ENCODE measurements at regions not wholly inside any gene's neighbourhood (a gene's known extent, or its start where the extent isn't known, plus 50 kb on each side); places are given as distances from the start of the nearest gene placed in this dataset.

DNA sequence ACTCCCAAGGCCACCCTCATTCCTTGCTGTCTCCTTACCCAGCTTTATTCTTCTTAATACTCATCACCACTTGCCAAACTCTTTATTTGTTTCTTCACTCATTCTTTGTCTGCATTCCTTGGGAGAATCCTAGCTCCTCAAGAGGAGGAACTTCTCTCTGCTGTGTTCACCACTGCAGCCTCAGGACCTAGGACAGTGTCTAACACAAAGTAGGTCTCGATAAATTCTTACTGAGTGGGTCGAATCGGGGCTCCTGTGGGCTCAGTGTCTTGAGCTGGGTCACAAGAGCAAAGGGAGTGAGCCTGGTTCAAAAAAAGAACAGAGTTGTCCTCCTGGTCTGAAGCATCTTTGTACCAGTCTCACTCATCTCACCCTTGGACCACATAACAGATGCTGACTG lies 224.1 kb upstream of the TMEM132C start:
- intact Hi-C loops (cut with micrococcal nuclease), result no loop called here
- Histone ChIP-seq H4K20me1 (ENCODE audit: low read length) (no peaks in the 10 kb centered on the region), H3K9me2 (replicated peaks; ENCODE audit: low read length) (no peaks in the 10 kb centered on the region), H3K27me3 (ENCODE audit: low read length) (peaks cover 49% of the 10 kb centered on the region), H3K79me2 (ENCODE audit: low read length) (no peaks in the 10 kb centered on the region), H3K9me3 (ENCODE audit: low read length) (no peaks in the 10 kb centered on the region), H3F3A (ENCODE audit: low read length, unreplicated experiment) (no peaks in the 10 kb centered on the region), H3K9ac (ENCODE audit: low read length) (no peak overlapping the region), H2AFZ (ENCODE audit: low read length) (no peak overlapping the region), H3K36me3 (ENCODE audit: low read depth, low read length) (no peaks in the 10 kb centered on the region), H3K4me2 (ENCODE audit: low read length) (no peak overlapping the region), H3K27ac (ENCODE audit: low read length) (no peak overlapping the region), H3K4me3 (ENCODE audit: low read length) (no peak overlapping the region), H3K4me1 (ENCODE audit: insufficient read depth, low read length) (no peaks in the 10 kb centered on the region)
- TF ChIP-seq EZH2 (IDR thresholded peaks at IDR 0.05; ENCODE audit: low read length, unreplicated experiment) (no peak), EZH2phosphoT487 (IDR thresholded peaks at IDR 0.05; ENCODE audit: borderline replicate concordance, low read length) (no peak)
- TF ChIP-seq, protein P1, sequence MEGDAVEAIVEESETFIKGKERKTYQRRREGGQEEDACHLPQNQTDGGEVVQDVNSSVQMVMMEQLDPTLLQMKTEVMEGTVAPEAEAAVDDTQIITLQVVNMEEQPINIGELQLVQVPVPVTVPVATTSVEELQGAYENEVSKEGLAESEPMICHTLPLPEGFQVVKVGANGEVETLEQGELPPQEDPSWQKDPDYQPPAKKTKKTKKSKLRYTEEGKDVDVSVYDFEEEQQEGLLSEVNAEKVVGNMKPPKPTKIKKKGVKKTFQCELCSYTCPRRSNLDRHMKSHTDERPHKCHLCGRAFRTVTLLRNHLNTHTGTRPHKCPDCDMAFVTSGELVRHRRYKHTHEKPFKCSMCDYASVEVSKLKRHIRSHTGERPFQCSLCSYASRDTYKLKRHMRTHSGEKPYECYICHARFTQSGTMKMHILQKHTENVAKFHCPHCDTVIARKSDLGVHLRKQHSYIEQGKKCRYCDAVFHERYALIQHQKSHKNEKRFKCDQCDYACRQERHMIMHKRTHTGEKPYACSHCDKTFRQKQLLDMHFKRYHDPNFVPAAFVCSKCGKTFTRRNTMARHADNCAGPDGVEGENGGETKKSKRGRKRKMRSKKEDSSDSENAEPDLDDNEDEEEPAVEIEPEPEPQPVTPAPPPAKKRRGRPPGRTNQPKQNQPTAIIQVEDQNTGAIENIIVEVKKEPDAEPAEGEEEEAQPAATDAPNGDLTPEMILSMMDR (conservative IDR thresholded peaks at IDR 0.05; ENCODE audit: low read depth, low read length), result no peak
- ChIA-PET CTCF (no interaction called here), POLR2A (ENCODE audit: unreplicated experiment) (no interaction called here)
- ATAC-seq (no peak), DNase-seq (no peak)
- no TSS peak for BruUV-seq (replicated peaks)

DNA sequence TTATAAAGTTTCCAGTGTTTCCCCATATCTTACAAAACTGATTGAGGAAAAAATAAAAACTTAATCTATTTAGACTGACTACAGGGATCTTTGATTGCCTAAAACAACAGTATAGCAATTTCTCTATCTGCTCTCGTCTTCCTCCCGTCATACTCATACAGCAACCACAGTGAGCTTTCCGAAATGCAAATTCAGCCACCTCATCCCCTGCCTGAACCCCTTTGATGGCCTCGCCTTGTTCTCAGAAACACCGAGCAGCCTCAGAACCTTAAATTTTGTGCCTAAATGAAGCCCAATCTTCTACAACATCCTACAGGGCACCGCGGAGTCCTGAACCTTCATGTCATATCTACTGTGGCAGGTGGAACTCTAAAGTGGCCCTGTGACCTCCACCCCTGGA lies 223.7 kb upstream of the TMEM132C start:
- CTCF ChIA-PET, result no interaction called here

DNA sequence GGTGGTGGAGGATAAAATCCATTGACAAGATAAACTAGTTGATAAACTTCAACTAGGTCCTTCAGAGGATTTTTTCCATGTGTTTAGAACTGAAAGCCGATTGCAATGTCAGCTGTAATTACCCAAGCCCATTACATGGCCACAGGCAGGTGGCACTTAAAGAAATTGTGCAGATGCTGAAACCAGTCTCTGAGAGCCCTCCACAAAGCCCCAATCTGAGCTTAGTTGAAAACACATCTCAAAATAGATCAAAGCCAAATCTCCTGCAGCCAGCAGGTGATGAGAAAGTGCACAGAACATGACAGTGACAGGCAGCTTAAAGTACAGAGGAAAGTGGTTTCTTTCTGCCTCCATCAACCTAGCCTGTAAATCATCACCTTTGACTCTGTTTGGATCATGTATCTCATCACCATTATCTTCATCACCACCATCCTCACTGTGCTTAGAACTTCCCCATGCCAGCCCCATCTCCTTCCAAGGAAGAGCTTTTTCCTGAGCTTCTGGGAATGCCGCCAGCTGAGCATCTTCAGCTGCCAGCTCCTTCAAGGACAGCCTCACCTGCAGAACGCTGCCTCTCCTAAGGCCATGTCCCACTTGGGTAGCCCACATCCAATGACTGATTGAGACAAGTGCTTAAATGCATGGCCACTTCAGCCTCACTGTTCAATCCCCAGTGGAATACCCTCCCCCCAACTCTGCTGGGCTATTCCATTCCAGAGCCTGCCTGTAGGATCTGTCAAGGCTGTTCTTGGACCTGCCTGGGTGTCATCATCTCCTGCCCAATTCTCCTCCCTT lies 219.5 kb upstream of the TMEM132C start:
- no peaks in the 10 kb centered on the region for H4K20me1 ChIP-seq (ENCODE audit: low read length)
- no peaks in the 10 kb centered on the region for H3F3A ChIP-seq (ENCODE audit: low read length, unreplicated experiment)
- no peaks in the 10 kb centered on the region for H3K9me3 ChIP-seq (ENCODE audit: low read length)
- H3K27me3 ChIP-seq (ENCODE audit: low read length), result peaks cover 76% of the 10 kb centered on the region
- no peaks in the 10 kb centered on the region for H3K36me3 ChIP-seq (ENCODE audit: low read depth, low read length)
- ChIA-PET CTCF (no interaction called here), POLR2A (ENCODE audit: unreplicated experiment) (interaction anchor here (0.6 kb wide), 1 partner anchor 27 kb away, joined by 3 read pairs; no protein-coding TSS in a partner anchor)
- H2AFZ ChIP-seq (ENCODE audit: low read length), result no peak overlapping the region
- ATAC-seq (no peak), DNase-seq (no peak)
- no peak overlapping the region for H3K4me2 ChIP-seq (ENCODE audit: low read length)
- no peaks in the 10 kb centered on the region for H3K79me2 ChIP-seq (ENCODE audit: low read length)
- H3K4me3 ChIP-seq (ENCODE audit: low read length), result no peak overlapping the region
- BruUV-seq (replicated peaks), result no TSS peak
- intact Hi-C loops (cut with micrococcal nuclease), result no loop called here
- no peaks in the 10 kb centered on the region for H3K4me1 ChIP-seq (ENCODE audit: insufficient read depth, low read length)
- H3K9me2 ChIP-seq (replicated peaks; ENCODE audit: low read length), result no peaks in the 10 kb centered on the region
- no peak overlapping the region for H3K9ac ChIP-seq (ENCODE audit: low read length)
- no peak overlapping the region for H3K27ac ChIP-seq (ENCODE audit: low read length)
- TF ChIP-seq, protein P1 (conservative IDR thresholded peaks at IDR 0.05; ENCODE audit: low read depth, low read length), result no peak

More for the DNA sequence above, 223.7 kb upstream of the TMEM132C start:
- Histone ChIP-seq H3K27me3 (ENCODE audit: low read length) (peaks cover 49% of the 10 kb centered on the region), H3K4me1 (ENCODE audit: insufficient read depth, low read length) (no peaks in the 10 kb centered on the region), H3K9me2 (replicated peaks; ENCODE audit: low read length) (no peaks in the 10 kb centered on the region), H3K36me3 (ENCODE audit: low read depth, low read length) (no peaks in the 10 kb centered on the region), H3K79me2 (ENCODE audit: low read length) (no peaks in the 10 kb centered on the region), H3K4me2 (ENCODE audit: low read length) (no peak overlapping the region), H3K9ac (ENCODE audit: low read length) (no peak overlapping the region), H3K27ac (ENCODE audit: low read length) (no peak overlapping the region), H3F3A (ENCODE audit: low read length, unreplicated experiment) (no peaks in the 10 kb centered on the region), H4K20me1 (ENCODE audit: low read length) (no peaks in the 10 kb centered on the region), H2AFZ (ENCODE audit: low read length) (no peak overlapping the region), H3K9me3 (ENCODE audit: low read length) (no peaks in the 10 kb centered on the region), H3K4me3 (ENCODE audit: low read length) (no peak overlapping the region)
- ATAC-seq (no peak), DNase-seq (no peak)
- no TSS peak for BruUV-seq (replicated peaks)
- no peak for TF ChIP-seq EZH2phosphoT487 (IDR thresholded peaks at IDR 0.05; ENCODE audit: borderline replicate concordance, low read length)
- TF ChIP-seq, protein P1 (conservative IDR thresholded peaks at IDR 0.05; ENCODE audit: low read depth, low read length), result no peak
- POLR2A ChIA-PET (ENCODE audit: unreplicated experiment), result no interaction called here
- intact Hi-C loops (cut with micrococcal nuclease), result no loop called here

Data from PC-3 (cell line).